ENCODE measurements at regions not wholly inside any gene's neighbourhood (a gene's known extent, or its start where the extent isn't known, plus 50 kb on each side); places are given as distances from the start of the nearest gene placed in this dataset.

DNA sequence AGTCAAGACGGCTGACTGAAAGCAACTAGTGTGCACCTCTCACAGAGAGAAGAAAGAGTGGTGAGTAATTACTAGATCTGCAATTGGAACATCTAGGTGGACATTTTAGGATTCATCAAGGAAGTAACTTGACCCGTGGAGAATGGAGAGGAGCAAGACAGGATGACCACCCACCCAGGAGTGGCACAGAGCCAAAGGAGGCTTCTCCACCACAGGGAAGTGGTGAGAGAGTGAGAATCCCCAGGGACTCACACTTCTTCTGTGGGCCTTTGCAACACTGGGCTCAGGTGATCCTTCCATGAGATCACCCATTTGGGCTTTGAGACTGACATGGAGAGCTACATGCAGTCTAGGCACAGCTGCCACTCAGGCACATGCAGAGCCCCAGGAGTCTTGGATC is 132.8 kb upstream of the GALNT5 start:
- H3K9me1 ChIP-seq (replicated peaks; ENCODE audit: control insufficient read depth, extremely low read depth, insufficient read depth, low read length), result no peaks in the 10 kb centered on the region
- ChIA-PET CTCF (no interaction called here), POLR2A (no interaction called here)
- no peak overlapping the region for H2AFZ ChIP-seq (ENCODE audit: low read depth, low read length)
- no peaks in the 10 kb centered on the region for H4K20me1 ChIP-seq (replicated peaks; ENCODE audit: control insufficient read depth, extremely low read depth, insufficient read depth, low read length)
- intact Hi-C loops (cut with micrococcal nuclease) (no loop called here), dilution Hi-C loops (cut with MboI; ENCODE audit: extremely low pct_ligation_motif_present, low sequenced_read_pairs) (no loop called here)
- no TSS peak for BruUV-seq (replicated peaks)
- FAIRE-seq (no peak), DNase-seq (ENCODE audit: low read depth, low spot score) (no peak)
- TF ChIP-seq POLR2AphosphoS5 (IDR thresholded peaks at IDR 0.05; ENCODE audit: insufficient read depth, low read depth, low read length) (no peak), EZH2 (IDR thresholded peaks at IDR 0.05; ENCODE audit: borderline replicate concordance, low read depth, low read length, severe bottlenecking) (no peak), MYC (IDR thresholded peaks at IDR 0.05; ENCODE audit: low read depth, low read length) (no peak), GATA2 (IDR thresholded peaks at IDR 0.05; ENCODE audit: insufficient read depth, insufficient read length, low read depth, low read length) (no peak), POLR2A (IDR thresholded peaks at IDR 0.05; ENCODE audit: low read depth, low read length) (no peak), JUN (IDR thresholded peaks at IDR 0.05; ENCODE audit: borderline replicate concordance, insufficient read depth, insufficient read length, low read depth) (no peak)
- TF ChIP-seq, protein P1, sequence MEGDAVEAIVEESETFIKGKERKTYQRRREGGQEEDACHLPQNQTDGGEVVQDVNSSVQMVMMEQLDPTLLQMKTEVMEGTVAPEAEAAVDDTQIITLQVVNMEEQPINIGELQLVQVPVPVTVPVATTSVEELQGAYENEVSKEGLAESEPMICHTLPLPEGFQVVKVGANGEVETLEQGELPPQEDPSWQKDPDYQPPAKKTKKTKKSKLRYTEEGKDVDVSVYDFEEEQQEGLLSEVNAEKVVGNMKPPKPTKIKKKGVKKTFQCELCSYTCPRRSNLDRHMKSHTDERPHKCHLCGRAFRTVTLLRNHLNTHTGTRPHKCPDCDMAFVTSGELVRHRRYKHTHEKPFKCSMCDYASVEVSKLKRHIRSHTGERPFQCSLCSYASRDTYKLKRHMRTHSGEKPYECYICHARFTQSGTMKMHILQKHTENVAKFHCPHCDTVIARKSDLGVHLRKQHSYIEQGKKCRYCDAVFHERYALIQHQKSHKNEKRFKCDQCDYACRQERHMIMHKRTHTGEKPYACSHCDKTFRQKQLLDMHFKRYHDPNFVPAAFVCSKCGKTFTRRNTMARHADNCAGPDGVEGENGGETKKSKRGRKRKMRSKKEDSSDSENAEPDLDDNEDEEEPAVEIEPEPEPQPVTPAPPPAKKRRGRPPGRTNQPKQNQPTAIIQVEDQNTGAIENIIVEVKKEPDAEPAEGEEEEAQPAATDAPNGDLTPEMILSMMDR (IDR thresholded peaks at IDR 0.05; ENCODE audit: extremely low read depth in 1 of 2, insufficient read depth in 1 of 2, low read depth in 1 of 2, low read length in 2 of 2), result no peak
- TF ChIP-seq, protein P2, sequence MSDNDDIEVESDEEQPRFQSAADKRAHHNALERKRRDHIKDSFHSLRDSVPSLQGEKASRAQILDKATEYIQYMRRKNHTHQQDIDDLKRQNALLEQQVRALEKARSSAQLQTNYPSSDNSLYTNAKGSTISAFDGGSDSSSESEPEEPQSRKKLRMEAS (IDR thresholded peaks at IDR 0.05; ENCODE audit: insufficient read depth, insufficient read length), result no peak
- no peak overlapping the region for H3K4me2 ChIP-seq (ENCODE audit: insufficient read depth, low read length)
- H3K79me2 ChIP-seq (ENCODE audit: control insufficient read depth, insufficient read depth, low read length), result no peaks in the 10 kb centered on the region
- H3K9me3 ChIP-seq (replicated peaks; ENCODE audit: control insufficient read depth, insufficient read depth, low read length), result no peaks in the 10 kb centered on the region
- H3K36me3 ChIP-seq (ENCODE audit: control insufficient read depth in 2 of 2, extremely low read depth in 1 of 2, insufficient read depth in 2 of 2, low read length in 2 of 2), result no peaks in the 10 kb centered on the region
- no peak overlapping the region for H3K9ac ChIP-seq (replicated peaks; ENCODE audit: extremely low read depth, insufficient read depth, low read length)
- no peaks in the 10 kb centered on the region for H3K27me3 ChIP-seq (ENCODE audit: control insufficient read depth in 2 of 2, insufficient read depth in 2 of 2, low read length in 2 of 2)
- no peak overlapping the region for H3K27ac ChIP-seq (ENCODE audit: insufficient read depth, low read depth, low read length)
- no peak overlapping the region for H3K4me3 ChIP-seq (replicated peaks in 1 of 3; ENCODE audit: insufficient read depth in 1 of 3, low read depth in 1 of 3, low read length in 3 of 3)
- no peaks in the 10 kb centered on the region for H3K4me1 ChIP-seq (ENCODE audit: control insufficient read depth, extremely low read depth, insufficient read depth, low read length)

All from endothelial cell of umbilical vein (primary cell).